Mucosa of rectum (tissue), 2 donors: ENCODE measurements at regions not wholly inside any gene's neighbourhood (a gene's known extent, or its start where the extent isn't known, plus 50 kb on each side); places are given as distances from the start of the nearest gene placed in this dataset.

Experiments
- H3K27ac ChIP-seq, 2 donors: one replicate each; pipeline ENCODE4 v1.7.0; 2013; ENCODE audit warnings: inconsistent platforms in 2 of 2, low read depth in 2 of 2, low read length in 2 of 2
- H3K27me3 ChIP-seq, 2 donors: one replicate each; pipeline ENCODE4 v1.7.0; 2013; ENCODE audit warnings: low read length in 2 of 2; ENCODE audit not compliant: control insufficient read depth in 2 of 2, insufficient read depth in 2 of 2
- H3K36me3 ChIP-seq, 2 donors: one replicate each; pipeline ENCODE4 v1.7.0; 2013; ENCODE audit warnings: low read length in 2 of 2; ENCODE audit not compliant: control insufficient read depth in 2 of 2, insufficient read depth in 2 of 2
- H3K4me1 ChIP-seq, 2 donors: one replicate each; pipeline ENCODE4 v1.7.0; 2013; ENCODE audit warnings: low read length in 2 of 2, mild to moderate bottlenecking in 1 of 2; ENCODE audit not compliant: control insufficient read depth in 2 of 2, insufficient read depth in 2 of 2
- H3K4me3 ChIP-seq, 2 donors: one replicate each; pipeline ENCODE4 v1.7.0; 2013; ENCODE audit warnings: low read length in 2 of 2
- H3K9ac ChIP-seq, 2 donors: one replicate each; pipeline ENCODE4 v1.7.0; 2013; ENCODE audit warnings: low read length in 2 of 2, low read depth in 1 of 2, mild to moderate bottlenecking in 1 of 2
- H3K9me3 ChIP-seq, 2 donors: one replicate each; pipeline ENCODE4 v1.7.0; 2013; ENCODE audit warnings: low read length in 2 of 2; ENCODE audit not compliant: control insufficient read depth in 2 of 2
- donor health status: healthy.
- donor health status: Normal muscosa, but diverticular disease.

GRCh38 chr11:27287205-27287604 is 75.8 kb downstream of the CCDC34 start:
- Histone ChIP-seq H3K4me3 (no peak overlapping the region), H3K9ac (no peak overlapping the region), H3K4me1 (peaks cover 0 to 8% of the 10 kb centered on the region in 2 donors), H3K27me3 (no peaks in the 10 kb centered on the region), H3K36me3 (no peaks in the 10 kb centered on the region), H3K27ac (no peak overlapping the region), H3K9me3 (peaks cover 0 to 6% of the 10 kb centered on the region in 2 donors)

- Histone ChIP-seq H3K4me3 (no peak overlapping the region), H3K9ac (no peak overlapping the region), H3K4me1 (peaks cover 0 to 7% of the 10 kb centered on the region in 2 donors), H3K27ac (no peak overlapping the region), H3K9me3 (no peaks in the 10 kb centered on the region), H3K36me3 (no peaks in the 10 kb centered on the region), H3K27me3 (no peaks in the 10 kb centered on the region)
These were observed 77.3 kb downstream of the CCDC34 start for GRCh38 chr11:27285761-27286160.

- Histone ChIP-seq H3K9me3 (no peaks in the 10 kb centered on the region), H3K4me1 (peaks cover 0 to 7% of the 10 kb centered on the region in 2 donors), H3K36me3 (no peaks in the 10 kb centered on the region), H3K4me3 (no peak overlapping the region), H3K27ac (no peak overlapping the region), H3K27me3 (no peaks in the 10 kb centered on the region), H3K9ac (no peak overlapping the region)
These were observed 80.2 kb downstream of the CCDC34 start for GRCh38 chr11:27282806-27283205.

GRCh38 chr11:27281740-27282590 is 81.0 kb downstream of the CCDC34 start:
- no peaks in the 10 kb centered on the region for H3K9me3 ChIP-seq
- no peak overlapping the region for H3K4me3 ChIP-seq
- no peak overlapping the region for H3K9ac ChIP-seq
- H3K27me3 ChIP-seq = no peaks in the 10 kb centered on the region
- H3K36me3 ChIP-seq = no peaks in the 10 kb centered on the region
- H3K4me1 ChIP-seq = peaks cover 0 to 7% of the 10 kb centered on the region in 2 donors
- H3K27ac ChIP-seq = no peak overlapping the region

GRCh38 chr11:27281276-27281675 is 81.7 kb downstream of the CCDC34 start:
- H3K4me3 ChIP-seq = no peak overlapping the region
- peaks cover 0 to 7% of the 10 kb centered on the region in 2 donors for H3K4me1 ChIP-seq
- H3K9me3 ChIP-seq = no peaks in the 10 kb centered on the region
- H3K9ac ChIP-seq = no peak overlapping the region
- no peaks in the 10 kb centered on the region for H3K36me3 ChIP-seq
- no peak overlapping the region for H3K27ac ChIP-seq
- no peaks in the 10 kb centered on the region for H3K27me3 ChIP-seq

- Histone ChIP-seq H3K27me3 (no peaks in the 10 kb centered on the region), H3K9ac (no peak overlapping the region), H3K36me3 (no peaks in the 10 kb centered on the region), H3K9me3 (no peaks in the 10 kb centered on the region), H3K27ac (no peak overlapping the region), H3K4me1 (peaks cover 0 to 7% of the 10 kb centered on the region in 2 donors), H3K4me3 (no peak overlapping the region)
These were observed 82.9 kb downstream of the CCDC34 start for GRCh38 chr11:27280140-27280539.

- H3K4me3 ChIP-seq = no peak overlapping the region
- H3K9ac ChIP-seq = no peak overlapping the region
- no peaks in the 10 kb centered on the region for H3K27me3 ChIP-seq
- H3K9me3 ChIP-seq = no peaks in the 10 kb centered on the region
- no peaks in the 10 kb centered on the region for H3K36me3 ChIP-seq
- peaks cover 0 to 7% of the 10 kb centered on the region in 2 donors for H3K4me1 ChIP-seq
- H3K27ac ChIP-seq = no peak overlapping the region
These were observed 83.6 kb downstream of the CCDC34 start for GRCh38 chr11:27279460-27279859.

GRCh38 chr11:27277843-27278242 is 85.2 kb downstream of the CCDC34 start:
- Histone ChIP-seq H3K9ac (no peak overlapping the region), H3K27me3 (no peaks in the 10 kb centered on the region), H3K9me3 (no peaks in the 10 kb centered on the region), H3K27ac (no peak overlapping the region), H3K4me3 (no peak overlapping the region), H3K4me1 (peaks cover 0 to 7% of the 10 kb centered on the region in 2 donors), H3K36me3 (no peaks in the 10 kb centered on the region)

- H3K4me3 ChIP-seq = no peak overlapping the region
- H3K4me1 ChIP-seq = no peaks in the 10 kb centered on the region
- H3K9me3 ChIP-seq = no peaks in the 10 kb centered on the region
- H3K27me3 ChIP-seq = no peaks in the 10 kb centered on the region
- no peak overlapping the region for H3K9ac ChIP-seq
- H3K27ac ChIP-seq = no peak overlapping the region
- H3K36me3 ChIP-seq = no peaks in the 10 kb centered on the region
These were observed 86.9 kb downstream of the CCDC34 start for GRCh38 chr11:27276141-27276540.

GRCh38 chr11:27274854-27275395 is 88.1 kb downstream of the CCDC34 start:
- Histone ChIP-seq H3K9ac (no peak overlapping the region), H3K4me1 (no peaks in the 10 kb centered on the region), H3K36me3 (no peaks in the 10 kb centered on the region), H3K27me3 (no peaks in the 10 kb centered on the region), H3K27ac (no peak overlapping the region), H3K4me3 (no peak overlapping the region), H3K9me3 (no peaks in the 10 kb centered on the region)
